AG04449 (cell line): ENCODE measurements at regions not wholly inside any gene's neighbourhood (a gene's known extent, or its start where the extent isn't known, plus 50 kb on each side); places are given as distances from the start of the nearest gene placed in this dataset.

Source experiments
- CTCF ChIA-PET: fragments of 350-600 bp; formaldehyde crosslinking; extraction: SDS; loops from one replicate; lab custom pipeline; 2021; ENCODE audit warnings: antibody characterized with exemption; lab: Yijun Ruan, JAX
- POLR2A ChIA-PET: fragments of 400-600, 350-600 bp; formaldehyde crosslinking; extraction: SDS; loops from one replicate; lab custom pipeline; 2020; ENCODE audit warnings: antibody characterized with exemption, inconsistent platforms; lab: Yijun Ruan, JAX
- DNase-seq: peaks from one replicate; pipeline ENCODE4 v3.0.0-alpha.2; 2010; ENCODE audit warnings: low read depth, low spot score
- H3K4me3 ChIP-seq: 2 replicates; pipeline ENCODE4 v1.5.1; 2011; ENCODE audit warnings: low read depth, mild to moderate bottlenecking, control low read depth, low read length
- CTCF ChIP-seq: IDR thresholded peaks from one replicate; pipeline ENCODE4 v1.5.1; 2011; ENCODE audit warnings: mild to moderate bottlenecking, moderate library complexity, low read length, control low read depth, inconsistent platforms; ENCODE audit not compliant: insufficient read depth; ENCODE audit errors: missing control alignments

DNA sequence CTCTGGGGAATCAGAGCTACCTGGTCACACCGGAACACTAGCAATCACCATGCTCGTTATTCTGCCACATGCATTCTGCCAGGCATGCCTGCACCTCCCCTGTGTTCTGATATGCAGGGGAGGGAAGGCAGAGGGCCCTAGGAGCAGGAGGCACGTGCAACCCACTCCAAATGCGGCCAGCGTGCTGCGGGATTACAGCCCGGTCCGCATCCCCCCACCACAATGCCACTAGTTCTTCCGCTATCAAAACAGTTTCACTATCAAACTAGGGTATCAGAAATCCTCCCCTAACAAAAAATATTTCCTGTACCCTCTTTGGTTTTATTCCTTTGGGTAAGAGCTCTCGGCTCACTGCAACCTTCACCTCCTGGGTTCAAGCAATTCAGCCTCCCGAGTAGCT is 223.2 kb upstream of the IGF1R start:
- DNase-seq = no peak
- no peak overlapping the region for H3K4me3 ChIP-seq
- ChIA-PET CTCF (interaction anchor here (1.2 to 2.3 kb wide), 2 partner anchors 17 to 114 kb away, joined by 3 to 15 read pairs; no protein-coding TSS in a partner anchor), POLR2A (no interaction called here)
- no peak for TF ChIP-seq CTCF

- ChIA-PET POLR2A (no interaction called here), CTCF (interaction anchor here (0.7 to 3.8 kb wide), 13 partner anchors 8 to 1329 kb away, joined by 3 to 36 read pairs (median 8); no protein-coding TSS in a partner anchor)
- no peak for TF ChIP-seq CTCF
- H3K4me3 ChIP-seq = no peak overlapping the region
- no peak for DNase-seq
Measured at GRCh38 chr15:98427321-98427720, 221.0 kb upstream of the IGF1R start.

- H3K4me3 ChIP-seq = peak overlapping the region; percentile 56
- peak; percentile 90 for TF ChIP-seq CTCF
- ChIA-PET CTCF (interaction anchor here (0.7 to 3.8 kb wide), 28 partner anchors 8 to 1328 kb away, joined by 3 to 36 read pairs (median 4); no protein-coding TSS in a partner anchor), POLR2A (no interaction called here)
- no peak for DNase-seq
Measured at GRCh38 chr15:98428253-98428989, 219.9 kb upstream of the IGF1R start.

GRCh38 chr15:98431171-98431570 is 217.2 kb upstream of the IGF1R start:
- CTCF ChIA-PET = interaction anchor here (1.0 to 3.8 kb wide), 4 partner anchors 9 to 13 kb away, joined by 3 to 30 read pairs (median 6); no protein-coding TSS in a partner anchor
- DNase-seq = no peak
- no peak overlapping the region for H3K4me3 ChIP-seq
- no peak for TF ChIP-seq CTCF
- POLR2A ChIA-PET = no interaction called here

DNA sequence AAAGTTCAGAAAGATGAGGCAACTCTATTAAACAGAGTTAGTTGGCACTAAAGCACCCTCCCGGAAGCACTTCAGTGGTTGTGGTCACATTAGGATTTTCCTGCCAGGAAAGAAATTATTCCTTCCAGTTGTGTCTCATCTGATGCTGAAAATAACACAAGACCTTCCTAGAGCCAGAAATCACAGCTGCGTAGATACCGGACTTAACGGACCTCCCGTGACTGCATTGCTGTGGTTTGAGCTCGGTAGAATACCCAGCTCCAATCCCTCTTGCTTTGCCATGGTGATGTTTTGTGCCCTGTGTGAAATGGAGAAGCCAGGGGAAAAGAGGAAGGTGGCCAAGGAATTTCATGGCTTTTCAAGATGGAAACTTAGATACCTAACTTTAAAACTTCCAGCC is 215.0 kb upstream of the IGF1R start:
- no peak for DNase-seq
- TF ChIP-seq CTCF = no peak
- POLR2A ChIA-PET = no interaction called here
- no peak overlapping the region for H3K4me3 ChIP-seq
- CTCF ChIA-PET = interaction anchor here (1.4 kb wide), 1 partner anchor 9 kb away, joined by 4 read pairs; no protein-coding TSS in a partner anchor

GRCh38 chr15:98433856-98434255 is 214.5 kb upstream of the IGF1R start:
- no peak overlapping the region for H3K4me3 ChIP-seq
- no peak for TF ChIP-seq CTCF
- POLR2A ChIA-PET = no interaction called here
- CTCF ChIA-PET = interaction anchor here (1.4 kb wide), 1 partner anchor 9 kb away, joined by 4 read pairs; no protein-coding TSS in a partner anchor
- no peak for DNase-seq
